Fibroblast of lung (primary cell): ENCODE measurements at regions not wholly inside any gene's neighbourhood (a gene's known extent, or its start where the extent isn't known, plus 50 kb on each side); places are given as distances from the start of the nearest gene placed in this dataset.

Source experiments
- EZH2 ChIP-seq: IDR thresholded peaks from 2 replicates; pipeline ENCODE4 v1.5.1; 2012; ENCODE audit warnings: low read length, control low read depth, mild to moderate bottlenecking; ENCODE audit errors: missing control alignments
- TF ChIP-seq, protein P1 (sequence below), 2 donors: IDR thresholded peaks in 1 of 2; conservative IDR thresholded peaks in 1 of 2; 1 replicate in 1 of 2; 2 replicates in 1 of 2; pipeline ENCODE4 v1.5.1; 2011 to 2012; ENCODE audit warnings: low read length in 2 of 2, control low read depth in 1 of 2, inconsistent platforms in 1 of 2, low read depth in 1 of 2, mild to moderate bottlenecking in 1 of 2

DNA sequence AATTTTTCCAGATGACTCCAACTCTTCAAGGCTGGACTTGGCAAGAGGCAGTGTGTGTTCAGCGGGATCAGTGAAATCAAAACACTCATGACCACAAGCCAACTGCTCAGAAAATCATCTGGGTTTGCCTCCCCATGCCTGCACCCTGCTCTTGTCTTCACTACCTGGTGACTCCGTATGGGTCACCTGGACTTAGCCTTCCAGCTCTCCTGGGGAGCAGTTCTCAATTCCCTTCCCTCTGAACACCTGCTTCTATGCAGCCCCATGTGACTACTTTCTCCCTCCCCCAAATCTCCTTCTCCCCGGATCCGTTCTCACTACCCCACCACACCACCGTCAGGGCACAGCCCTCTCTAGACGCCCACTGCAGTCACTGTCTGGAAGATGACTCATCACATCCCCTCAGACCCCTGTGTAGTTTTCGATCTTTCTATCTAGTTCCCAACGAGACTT lies 130.2 kb upstream of the ID2 start:
- TF ChIP-seq, protein P1, sequence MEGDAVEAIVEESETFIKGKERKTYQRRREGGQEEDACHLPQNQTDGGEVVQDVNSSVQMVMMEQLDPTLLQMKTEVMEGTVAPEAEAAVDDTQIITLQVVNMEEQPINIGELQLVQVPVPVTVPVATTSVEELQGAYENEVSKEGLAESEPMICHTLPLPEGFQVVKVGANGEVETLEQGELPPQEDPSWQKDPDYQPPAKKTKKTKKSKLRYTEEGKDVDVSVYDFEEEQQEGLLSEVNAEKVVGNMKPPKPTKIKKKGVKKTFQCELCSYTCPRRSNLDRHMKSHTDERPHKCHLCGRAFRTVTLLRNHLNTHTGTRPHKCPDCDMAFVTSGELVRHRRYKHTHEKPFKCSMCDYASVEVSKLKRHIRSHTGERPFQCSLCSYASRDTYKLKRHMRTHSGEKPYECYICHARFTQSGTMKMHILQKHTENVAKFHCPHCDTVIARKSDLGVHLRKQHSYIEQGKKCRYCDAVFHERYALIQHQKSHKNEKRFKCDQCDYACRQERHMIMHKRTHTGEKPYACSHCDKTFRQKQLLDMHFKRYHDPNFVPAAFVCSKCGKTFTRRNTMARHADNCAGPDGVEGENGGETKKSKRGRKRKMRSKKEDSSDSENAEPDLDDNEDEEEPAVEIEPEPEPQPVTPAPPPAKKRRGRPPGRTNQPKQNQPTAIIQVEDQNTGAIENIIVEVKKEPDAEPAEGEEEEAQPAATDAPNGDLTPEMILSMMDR (conservative IDR thresholded peaks at IDR 0.05 in 1 of 2, IDR thresholded peaks at IDR 0.05 in 1 of 2; ENCODE audit: low read depth in 1 of 2, low read length in 2 of 2) = no peak
- TF ChIP-seq EZH2 = no peak
